Neural progenitor cell (in vitro differentiated cells): ENCODE measurements at regions not wholly inside any gene's neighbourhood (a gene's known extent, or its start where the extent isn't known, plus 50 kb on each side); places are given as distances from the start of the nearest gene placed in this dataset.

Experiments used
- EZH2 ChIP-seq: fragments of 200-600 bp; sonication (generic); IDR thresholded peaks from 2 replicates; pipeline ENCODE4 v1.6.1; 2017; ENCODE audit warnings: antibody characterized with exemption, mild to moderate bottlenecking, moderate library complexity
- EZH2phosphoT487 ChIP-seq: fragments of 200-600 bp; sonication (generic); IDR thresholded peaks from 2 replicates; pipeline ENCODE4 v1.6.1; 2017; ENCODE audit warnings: antibody characterized with exemption
- TF ChIP-seq, protein P1 (sequence below): fragments of 200-600 bp; sonication (generic); IDR thresholded peaks from 2 replicates; pipeline ENCODE4 v1.5.1; 2017; ENCODE audit warnings: antibody characterized with exemption, mild to moderate bottlenecking

DNA sequence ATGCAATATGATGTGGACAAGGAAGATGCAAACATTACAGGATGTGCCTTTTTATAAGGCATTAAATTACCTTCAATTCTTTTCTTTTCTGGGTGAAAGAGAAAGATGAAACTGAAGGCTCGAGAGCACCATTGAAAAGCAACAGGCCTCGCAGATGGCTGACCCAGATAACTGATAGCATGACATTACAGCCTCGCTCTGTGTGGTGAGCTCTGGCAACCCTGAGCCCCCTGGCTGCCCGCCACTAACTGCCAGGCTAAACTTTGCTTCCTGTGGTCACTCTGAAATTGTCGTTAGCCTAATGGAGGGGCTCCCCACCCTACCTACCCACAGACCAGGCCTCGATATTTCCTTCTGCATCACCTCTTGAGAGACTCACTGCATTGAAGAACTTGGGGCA is 516.8 kb upstream of the FANCL start:
- TF ChIP-seq, protein P1, sequence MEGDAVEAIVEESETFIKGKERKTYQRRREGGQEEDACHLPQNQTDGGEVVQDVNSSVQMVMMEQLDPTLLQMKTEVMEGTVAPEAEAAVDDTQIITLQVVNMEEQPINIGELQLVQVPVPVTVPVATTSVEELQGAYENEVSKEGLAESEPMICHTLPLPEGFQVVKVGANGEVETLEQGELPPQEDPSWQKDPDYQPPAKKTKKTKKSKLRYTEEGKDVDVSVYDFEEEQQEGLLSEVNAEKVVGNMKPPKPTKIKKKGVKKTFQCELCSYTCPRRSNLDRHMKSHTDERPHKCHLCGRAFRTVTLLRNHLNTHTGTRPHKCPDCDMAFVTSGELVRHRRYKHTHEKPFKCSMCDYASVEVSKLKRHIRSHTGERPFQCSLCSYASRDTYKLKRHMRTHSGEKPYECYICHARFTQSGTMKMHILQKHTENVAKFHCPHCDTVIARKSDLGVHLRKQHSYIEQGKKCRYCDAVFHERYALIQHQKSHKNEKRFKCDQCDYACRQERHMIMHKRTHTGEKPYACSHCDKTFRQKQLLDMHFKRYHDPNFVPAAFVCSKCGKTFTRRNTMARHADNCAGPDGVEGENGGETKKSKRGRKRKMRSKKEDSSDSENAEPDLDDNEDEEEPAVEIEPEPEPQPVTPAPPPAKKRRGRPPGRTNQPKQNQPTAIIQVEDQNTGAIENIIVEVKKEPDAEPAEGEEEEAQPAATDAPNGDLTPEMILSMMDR = no peak
- TF ChIP-seq EZH2phosphoT487 = no peak
- no peak for TF ChIP-seq EZH2
